ENCODE measurements at regions not wholly inside any gene's neighbourhood (a gene's known extent, or its start where the extent isn't known, plus 50 kb on each side); places are given as distances from the start of the nearest gene placed in this dataset.
"Not testable (repeated sequence)": the region's sequence is repeated elsewhere in the genome, so short reads cannot be mapped to it uniquely, and the experiment has no call there.

DNA sequence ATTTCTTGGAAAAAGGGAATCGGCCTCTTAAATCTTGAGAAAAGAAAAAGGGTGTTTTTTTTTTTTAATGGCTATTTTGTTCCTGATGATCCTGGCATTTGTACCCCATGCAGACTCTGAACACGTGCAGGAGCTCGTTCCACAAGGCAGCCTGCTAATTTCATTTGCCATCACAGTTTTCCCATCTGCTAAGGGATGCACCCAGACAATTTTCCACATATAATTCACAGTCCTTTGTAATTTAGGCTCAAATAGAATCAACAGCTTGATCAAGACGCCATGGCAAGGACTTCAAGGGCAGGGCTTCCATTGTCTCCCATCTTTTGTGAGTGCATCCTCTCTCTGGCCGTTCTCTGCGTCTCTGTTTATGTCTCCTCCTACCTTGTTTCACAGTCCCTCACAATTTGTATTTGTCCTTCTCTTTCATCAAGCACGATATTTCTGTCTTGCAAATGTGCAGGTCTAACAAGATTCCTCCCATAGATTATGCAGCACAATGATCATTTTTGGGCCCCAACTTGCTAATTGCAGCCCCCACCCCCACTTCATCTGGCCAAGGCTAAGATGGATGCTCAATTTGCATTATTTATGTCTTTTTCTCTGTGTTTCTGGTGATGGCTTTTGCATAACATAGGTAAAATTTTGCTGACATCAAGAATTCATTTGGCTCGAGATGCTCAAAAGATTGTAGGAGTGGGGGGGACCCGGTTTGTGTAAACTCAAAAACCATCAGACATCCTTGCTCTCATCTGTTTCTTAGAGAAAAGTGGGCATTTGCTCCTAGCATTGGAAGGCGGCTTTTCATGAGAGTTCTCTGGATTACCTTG is 356.0 kb upstream of the NPVF start:
- intact Hi-C loops (cut with micrococcal nuclease), result no loop called here

DNA sequence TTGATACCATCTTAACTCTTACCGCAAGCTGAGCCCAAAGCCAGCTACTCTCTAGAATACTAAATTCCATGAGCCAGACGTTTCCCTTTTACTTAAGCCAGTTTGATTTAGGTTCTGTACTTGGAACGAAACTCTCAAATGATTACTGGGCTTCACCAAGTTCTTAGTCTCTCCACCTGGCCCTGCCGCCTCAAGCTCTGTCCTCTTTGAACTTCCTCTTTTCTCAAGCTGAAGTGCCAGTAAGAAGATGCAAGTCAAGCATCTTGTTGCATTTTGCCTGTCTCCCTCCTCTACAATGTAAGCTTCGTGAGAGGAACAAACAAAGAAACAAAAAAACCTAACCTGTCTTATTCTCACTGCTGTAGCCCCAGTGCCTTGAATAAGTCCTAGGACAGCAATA is 358.2 kb upstream of the NPVF start:
- intact Hi-C loops (cut with micrococcal nuclease), result no loop called here

DNA sequence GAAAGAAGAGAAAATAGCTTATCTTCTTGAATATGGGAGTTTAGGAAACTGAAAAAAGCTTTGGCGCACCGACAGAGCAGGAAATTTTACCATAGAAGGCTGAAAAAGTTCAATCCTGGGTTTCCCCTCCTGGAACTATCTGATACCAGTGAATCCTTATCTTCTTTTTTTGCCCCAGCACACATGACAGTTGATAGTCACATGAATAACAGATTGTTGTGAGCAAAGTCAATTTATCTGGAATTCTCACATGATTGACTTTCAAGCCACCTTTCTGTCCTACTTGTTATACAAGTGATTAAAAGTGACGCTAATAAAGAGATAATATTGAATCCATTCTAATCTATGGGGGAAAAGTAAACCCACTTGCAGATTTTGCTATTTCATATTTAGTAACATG is 365.8 kb upstream of the NPVF start:
- intact Hi-C loops (cut with micrococcal nuclease), result no loop called here

DNA sequence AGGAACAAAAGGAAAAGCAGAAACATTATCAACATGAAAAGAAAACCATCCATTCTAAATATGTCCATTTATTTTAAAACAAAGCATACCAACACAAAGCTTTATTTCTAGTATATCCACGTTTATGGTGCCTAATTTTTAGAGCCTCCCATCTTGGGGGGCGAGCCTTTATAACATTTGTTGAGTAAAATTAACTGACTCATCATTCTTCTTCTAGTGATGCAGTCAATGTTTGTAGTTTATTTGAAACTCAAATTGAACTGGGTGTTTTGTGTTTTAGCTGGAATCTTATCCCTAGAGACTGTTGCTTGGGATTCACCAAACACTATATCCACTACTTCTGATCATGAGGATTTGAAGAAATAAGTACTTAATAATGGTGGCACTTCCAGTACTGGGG is 366.4 kb upstream of the NPVF start:
- intact Hi-C loops (cut with micrococcal nuclease), result no loop called here

DNA sequence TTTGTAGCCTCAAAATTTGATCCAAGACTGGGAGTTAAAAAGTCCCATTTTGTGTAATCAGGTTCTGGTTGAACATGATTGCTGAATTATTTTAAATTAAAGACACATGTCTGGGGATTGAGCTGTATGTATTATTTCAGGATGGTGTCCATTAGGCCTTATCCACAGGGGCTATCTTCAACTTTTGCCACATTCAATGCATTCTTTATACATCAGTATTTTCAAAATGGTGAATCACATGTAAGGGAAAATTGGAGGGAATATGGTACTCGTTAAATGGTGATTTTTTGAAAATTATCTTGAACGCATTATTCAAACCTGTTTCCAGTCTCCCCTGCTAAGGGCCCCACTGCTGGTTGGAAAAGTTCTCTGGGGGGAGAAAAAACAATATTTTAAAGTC is 367.7 kb upstream of the NPVF start:
- intact Hi-C loops (cut with micrococcal nuclease), result no loop called here

DNA sequence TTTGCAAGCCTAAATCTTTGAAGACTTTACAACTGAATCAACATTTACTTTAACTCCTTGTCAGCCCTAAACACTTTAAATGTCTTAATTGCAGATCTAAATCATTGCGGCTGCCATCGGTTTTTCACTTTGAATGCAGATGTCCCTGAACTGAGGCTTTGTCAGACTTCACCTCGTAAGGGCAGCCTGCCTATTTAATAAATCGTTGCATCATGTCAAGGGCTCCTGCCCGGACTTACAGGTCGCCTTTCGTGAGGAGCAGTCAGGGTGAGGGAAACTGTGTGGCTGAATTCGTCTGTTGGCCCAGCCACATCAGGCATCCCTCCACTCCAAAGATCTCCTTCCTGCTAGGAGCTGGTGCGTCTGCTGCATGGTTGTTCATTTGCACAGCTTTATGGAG is 368.2 kb upstream of the NPVF start:
- intact Hi-C loops (cut with micrococcal nuclease), result no loop called here

DNA sequence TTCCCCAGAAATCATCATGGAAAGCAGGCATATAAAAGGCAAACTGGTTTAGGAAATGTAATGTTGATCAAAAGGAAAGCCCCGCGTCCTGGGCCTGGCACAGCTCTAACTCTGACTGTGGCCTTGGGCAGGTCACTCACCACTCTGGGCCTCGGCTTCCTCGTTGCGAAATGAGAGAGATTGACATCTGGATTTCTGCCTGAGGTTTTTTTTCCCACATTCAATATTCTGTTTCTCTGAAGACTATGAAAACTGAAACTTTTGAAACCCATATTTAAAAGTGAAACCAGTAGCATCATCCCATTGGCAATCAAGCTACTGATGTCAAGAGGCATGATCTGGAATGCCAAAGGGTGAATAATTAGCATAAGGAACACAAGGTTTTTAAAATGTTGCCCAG is 369.7 kb upstream of the NPVF start:
- intact Hi-C loops (cut with micrococcal nuclease), result no loop called here

DNA sequence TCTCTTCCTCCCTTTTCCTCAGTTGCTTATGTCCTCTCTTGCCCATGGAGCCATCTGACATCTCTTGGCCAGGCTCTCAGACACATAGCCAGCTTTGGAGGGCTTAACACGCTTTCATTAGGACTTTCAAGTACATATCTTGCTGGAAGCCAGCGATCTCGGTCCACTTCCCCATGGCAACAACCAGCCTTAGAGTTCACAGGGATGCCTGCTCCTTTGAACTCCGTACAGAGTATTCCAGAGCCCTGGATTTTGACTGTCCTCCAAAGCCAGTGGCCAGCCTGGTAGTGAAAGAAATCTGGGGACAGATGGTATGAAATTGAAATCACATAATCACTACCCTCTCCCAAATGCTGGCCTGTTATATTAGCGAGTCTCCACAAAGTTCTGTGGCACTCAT is 370.5 kb upstream of the NPVF start:
- intact Hi-C loops (cut with micrococcal nuclease), result no loop called here

DNA sequence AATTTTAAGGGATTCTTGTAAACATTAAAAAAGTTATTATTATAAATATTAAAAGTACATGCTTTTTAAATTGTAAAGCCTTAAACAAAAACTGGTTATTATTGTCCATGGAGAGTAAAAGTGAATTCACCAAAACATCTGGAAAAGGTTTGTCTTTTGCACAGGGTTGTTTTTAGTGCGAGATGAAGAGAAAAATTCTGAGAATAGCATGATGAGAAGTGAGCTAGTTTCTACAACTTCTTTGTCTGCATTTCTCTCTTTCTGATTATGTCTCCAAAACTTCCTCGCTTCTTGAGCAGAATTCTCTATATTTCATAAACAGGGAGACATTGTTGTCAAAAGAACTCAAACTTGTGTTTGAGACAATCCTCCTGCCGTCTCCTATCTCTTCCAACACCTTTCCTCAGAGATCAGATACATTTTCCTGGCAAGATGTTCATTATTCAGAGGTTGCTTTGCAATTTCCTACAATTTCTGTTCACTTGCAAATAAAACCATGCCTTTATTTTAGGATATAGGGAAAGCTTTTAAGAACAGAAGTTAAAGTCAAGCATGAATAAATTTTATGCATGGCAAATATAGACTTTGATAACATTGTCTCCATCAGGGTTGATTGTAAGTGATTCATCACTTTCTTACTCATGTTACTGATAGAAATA is 372.1 kb upstream of the NPVF start:
- intact Hi-C loops (cut with micrococcal nuclease), result no loop called here

DNA sequence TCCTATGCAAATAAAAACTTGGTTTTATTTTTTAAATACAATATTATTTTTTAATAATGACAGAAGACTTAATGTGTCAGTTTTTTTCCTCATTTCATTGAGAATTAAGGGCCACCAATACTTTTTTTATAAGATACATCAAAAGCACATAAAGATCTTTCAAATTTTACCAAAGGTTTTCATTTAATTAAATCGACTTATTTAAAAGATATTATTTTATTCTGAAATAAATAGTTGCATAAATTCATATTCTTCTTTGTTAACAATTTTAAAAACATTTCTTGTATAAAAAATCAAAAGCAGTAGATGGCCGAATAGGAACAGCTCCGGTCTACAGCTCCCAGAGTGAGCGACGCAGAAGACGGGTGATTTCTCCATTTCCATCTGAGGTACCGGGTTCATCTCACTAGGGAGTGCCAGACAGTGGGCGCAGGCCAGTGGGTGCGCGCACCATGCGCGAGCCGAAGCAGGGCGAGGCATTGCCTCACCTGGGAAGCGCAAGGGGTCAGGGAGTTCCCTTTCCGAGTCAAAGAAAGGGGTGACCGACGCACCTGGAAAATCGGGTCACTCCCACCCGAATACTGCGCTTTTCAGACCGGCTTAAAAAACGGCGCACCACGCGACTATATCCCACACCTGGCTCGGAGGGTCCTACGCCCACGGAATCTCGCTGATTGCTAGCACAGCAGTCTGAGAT is 374.6 kb upstream of the NPVF start:
- intact Hi-C loops (cut with micrococcal nuclease), result not testable (repeated sequence)

DNA sequence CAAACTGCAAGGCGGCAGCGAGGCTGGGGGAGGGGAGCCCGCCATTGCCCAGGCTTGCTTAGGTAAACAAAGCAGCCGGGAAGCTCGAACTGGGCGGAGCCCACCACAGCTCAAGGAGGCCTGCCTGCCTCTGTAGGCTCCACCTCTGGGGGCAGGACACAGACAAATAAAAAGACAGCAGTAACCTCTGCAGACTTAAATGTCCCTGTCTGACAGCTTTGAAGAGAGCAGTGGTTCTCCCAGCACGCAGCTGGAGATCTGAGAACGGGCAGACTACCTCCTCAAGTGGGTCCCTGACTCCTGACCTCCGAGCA is 375.1 kb upstream of the NPVF start:
- intact Hi-C loops (cut with micrococcal nuclease), result not testable (repeated sequence)

DNA sequence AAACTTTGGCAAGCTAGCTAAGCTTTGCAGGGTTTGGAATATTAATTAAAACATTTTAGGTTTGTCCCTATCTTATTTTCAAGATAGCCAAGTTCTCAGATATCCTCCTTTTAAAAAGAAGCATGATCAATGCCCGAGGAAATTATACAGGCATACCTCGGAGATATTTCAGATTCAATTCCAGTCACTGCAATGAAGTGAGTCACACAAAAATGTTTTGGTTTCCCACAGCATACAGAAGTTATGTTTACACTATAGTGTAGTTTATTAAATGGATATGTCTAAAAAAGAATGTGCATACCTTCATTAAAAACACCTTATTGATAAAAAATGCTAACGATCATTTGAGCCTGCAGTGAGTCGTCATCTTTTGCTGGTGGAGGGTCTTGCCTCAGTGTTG is 382.9 kb upstream of the NPVF start:
- intact Hi-C loops (cut with micrococcal nuclease), result no loop called here

DNA sequence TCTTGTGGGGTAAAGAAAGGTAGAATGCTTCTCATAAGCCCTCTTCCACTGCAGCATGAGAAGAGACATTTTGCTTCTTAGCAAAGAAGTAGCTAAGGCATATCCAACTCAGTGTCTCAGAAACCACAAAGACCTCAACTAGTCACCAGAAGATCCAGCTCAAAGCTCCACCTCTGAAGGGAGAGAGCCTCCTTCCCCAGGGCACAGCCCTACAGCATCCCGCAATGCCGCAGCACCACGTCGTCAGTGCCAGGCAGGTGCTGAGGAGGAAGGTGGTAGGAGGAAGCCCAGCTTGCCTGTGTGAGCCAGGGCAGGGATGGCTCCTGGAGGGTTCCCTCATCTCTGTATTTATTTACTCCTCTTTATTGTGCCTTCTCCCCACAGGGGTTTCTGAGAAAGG is 385.6 kb upstream of the NPVF start:
- intact Hi-C loops (cut with micrococcal nuclease), result no loop called here

DNA sequence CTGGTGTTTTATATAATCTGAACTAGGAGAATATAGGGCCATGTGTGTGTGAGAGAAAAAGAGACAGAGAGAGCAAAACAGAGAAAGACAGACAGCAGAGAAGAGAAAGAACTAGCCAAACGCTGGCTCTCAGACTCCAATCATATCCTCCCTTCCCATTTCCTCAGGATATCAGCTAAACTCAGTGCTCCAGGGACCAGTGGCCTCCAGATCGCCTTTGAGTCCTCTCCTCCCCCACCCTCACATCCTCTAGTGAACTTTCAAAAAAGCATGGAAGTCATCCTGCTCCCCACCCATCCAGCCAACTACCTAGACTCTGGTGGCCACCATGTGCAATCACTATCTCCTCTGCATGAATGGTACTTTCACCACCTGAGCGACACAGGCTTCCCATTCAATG is 386.1 kb upstream of the NPVF start:
- intact Hi-C loops (cut with micrococcal nuclease), result no loop called here

DNA sequence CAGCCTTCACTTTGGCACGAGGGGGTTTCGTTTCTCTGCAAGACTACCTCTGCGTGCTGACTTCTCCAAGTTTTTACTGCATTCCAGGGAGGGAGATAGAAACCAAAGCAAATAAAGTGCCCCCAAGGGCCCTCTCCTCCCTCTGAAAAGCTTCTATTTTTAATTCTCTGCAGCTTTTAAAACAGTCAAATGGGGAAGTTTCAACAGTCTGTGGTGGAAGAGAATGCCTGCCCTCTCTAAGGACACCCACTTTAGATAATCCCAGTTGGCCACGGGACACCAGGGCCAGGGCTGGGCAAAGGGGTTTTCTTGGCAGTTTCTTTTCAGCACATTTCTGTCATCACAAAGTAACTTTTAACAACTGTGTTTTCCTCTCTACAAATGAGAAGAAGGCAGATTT is 386.7 kb upstream of the NPVF start:
- intact Hi-C loops (cut with micrococcal nuclease), result no loop called here

DNA sequence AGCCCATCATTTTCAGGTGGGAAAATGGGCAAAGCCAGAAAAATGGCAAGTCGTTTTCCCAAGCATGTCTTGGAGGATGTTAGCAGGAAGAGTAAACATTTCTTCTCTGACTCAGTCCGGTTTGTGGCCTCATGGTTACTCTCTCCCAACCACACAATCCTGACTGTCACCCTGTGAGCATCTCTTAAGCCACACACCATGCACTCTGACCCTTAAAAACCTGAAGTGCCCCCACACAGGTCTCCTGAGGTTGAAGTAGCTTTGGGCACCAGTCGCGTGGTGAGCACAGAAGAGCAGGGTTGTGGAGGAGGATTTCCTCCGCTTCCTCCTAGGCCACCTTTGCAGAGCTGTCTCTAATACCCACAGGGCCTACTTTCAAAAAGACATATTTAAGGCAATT is 387.3 kb upstream of the NPVF start:
- intact Hi-C loops (cut with micrococcal nuclease), result no loop called here

DNA sequence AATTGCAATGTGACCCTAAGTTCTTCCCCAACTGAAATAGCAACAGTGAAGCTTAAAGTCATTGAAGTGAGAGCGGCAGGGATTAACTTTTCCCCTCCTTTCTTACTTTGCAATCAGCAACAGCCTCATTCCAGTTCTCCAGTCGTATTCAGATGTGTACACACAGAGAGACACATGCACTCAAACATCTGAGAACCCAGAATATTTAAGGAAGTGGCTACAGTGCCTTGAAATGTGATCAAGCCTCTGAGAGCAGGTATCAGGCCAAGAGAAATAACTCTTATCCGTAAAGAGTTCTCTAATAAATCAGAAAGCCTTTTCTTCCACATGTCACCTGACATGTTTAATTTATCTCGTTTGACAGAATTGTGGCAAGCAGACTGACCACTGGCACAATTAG is 388.9 kb upstream of the NPVF start:
- intact Hi-C loops (cut with micrococcal nuclease), result no loop called here

DNA sequence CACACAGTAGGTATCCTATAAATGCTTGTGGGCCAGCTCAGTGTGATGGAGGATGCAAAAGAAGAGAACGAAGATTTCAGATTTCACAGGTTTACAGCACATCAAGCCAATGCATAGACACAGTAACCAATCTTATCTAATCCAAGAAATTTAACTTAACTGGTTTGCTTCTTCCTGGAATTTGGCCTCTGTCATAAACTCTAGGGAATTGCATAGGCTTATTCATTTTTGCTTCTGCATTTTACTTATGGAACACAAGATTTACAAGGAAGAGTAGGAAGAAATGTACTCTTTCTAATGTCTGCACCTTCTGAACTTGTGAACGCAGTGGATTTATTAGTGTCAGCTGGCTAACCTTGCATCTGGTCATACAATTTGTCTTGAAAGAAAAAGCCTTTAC is 389.4 kb upstream of the NPVF start:
- intact Hi-C loops (cut with micrococcal nuclease), result no loop called here

DNA sequence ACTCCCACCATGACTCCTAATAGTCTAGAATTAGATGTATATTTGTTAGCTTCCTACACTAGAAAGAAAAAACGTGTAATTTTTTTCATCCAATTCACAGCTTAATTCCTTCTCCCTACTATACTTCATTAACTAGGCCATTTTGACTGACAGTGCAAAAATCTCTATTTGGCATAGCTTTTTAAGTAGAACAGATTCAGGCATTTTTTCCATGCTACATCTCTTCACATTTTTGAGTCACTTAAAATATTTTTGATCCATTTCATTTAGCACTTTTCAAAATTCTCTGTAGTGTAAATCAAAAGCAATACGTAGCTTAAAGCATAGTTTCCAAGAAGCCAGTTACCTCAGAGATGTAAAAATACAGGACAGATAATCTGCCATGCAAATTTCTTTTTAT is 391.1 kb upstream of the NPVF start:
- intact Hi-C loops (cut with micrococcal nuclease), result no loop called here

DNA sequence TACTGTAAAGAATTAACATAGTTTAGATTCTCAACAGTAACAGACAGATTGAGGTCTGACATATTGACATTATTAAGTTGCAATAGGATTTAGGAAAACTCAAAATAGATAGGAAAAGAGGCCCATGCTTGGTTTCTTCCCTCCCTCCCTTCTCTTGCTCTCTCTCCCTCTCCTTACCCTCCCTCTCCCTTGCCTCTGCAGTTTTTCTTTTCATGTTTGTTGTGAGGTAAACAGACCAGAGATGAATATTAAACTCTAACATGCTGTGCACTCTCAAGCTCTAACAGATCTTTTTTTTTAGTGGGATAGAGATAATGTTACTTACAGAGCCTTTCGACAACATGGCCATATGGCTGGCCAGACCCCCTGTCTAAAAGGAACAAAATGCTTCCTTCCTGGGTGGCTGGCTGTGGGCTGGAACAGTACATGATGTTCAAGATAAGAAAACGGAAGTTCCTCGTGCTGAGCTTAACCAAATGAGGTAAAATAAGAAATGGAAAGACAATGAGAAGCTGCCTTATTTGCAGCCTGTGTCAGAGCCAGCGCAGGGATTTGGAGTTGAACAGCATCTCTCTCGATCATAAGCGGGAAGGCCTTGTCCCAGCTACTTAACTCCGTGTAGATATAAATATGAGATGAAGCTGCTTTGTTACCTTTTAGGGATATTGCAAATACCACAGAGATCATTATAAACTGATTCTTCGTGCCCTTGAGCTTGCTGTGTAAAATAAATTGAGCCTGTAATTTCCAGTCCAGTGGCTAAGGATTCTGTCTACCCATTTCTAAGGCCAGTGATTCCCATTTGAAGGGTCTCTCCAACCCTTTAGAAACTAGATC is 391.9 kb upstream of the NPVF start:
- intact Hi-C loops (cut with micrococcal nuclease), result no loop called here

DNA sequence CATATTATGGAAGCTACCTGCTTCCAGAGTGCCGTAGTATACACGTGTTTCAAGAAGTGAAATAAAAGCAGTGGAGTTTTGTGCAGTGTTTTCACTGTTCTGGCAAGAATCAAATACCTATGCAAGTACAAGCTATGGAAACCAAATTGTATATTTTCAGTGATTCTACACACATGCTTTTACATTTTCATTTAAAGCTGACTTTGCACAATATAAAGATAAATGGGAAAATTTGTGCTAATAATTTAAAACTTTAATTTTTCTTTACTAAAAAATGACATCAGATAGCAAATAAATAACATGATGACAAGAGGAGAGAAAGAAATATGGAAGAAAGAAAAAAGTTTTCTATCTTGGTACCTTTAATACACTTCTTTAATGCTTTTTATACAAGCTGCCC is 393.7 kb upstream of the NPVF start:
- intact Hi-C loops (cut with micrococcal nuclease), result no loop called here

DNA sequence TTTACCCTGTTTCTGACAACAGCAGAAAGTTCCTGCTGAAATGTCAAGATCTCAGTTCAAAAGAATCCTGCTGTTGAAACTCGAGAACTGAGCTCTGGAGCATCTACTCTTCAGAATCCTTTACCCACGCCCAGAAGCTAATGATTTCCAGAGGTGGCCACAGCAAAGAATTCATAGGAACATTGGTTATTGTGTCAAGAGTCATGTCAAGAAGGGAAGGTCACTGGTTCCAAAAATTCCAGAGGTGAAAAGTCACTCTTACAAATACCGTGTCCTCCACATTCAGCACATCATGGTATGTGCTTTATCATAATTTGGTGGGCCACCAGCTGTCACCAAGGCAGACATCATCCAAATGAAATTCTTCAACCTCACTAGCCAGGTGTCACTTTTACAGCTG is 394.4 kb upstream of the NPVF start:
- intact Hi-C loops (cut with micrococcal nuclease), result no loop called here
